GM19467 (cell line): ENCODE measurements at regions not wholly inside any gene's neighbourhood (a gene's known extent, or its start where the extent isn't known, plus 50 kb on each side); places are given as distances from the start of the nearest gene placed in this dataset.
"Not testable (repeated sequence)": the region's sequence is repeated elsewhere in the genome, so short reads cannot be mapped to it uniquely, and the experiment has no call there.

ENCODE experiments used
- ATAC-seq: cut with Tn5 transposase; IDR thresholded peaks from one replicate; pipeline ENCODE4 v1.9.1; 2021; ENCODE audit warnings: mild to moderate bottlenecking, moderate library complexity; ENCODE audit not compliant: unreplicated experiment

DNA sequence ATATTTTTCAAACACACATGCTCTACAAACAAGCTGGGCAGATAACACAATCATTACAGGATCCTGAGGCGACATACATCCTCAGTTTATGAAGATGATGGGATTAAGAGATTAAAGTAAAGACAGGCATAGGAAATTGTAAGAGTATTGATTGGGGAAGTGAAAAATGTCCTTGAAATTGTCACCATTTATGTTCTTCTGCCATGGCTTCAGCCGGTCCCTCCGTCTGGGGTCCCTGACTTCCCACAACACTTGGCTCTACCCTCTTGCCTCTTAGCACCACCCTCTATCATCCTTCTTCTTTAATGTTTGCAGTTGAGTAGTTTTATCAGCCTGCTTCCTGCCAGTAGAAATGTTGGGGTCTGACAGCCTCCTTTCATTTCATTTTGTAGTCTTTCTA is 244.4 kb downstream of the DAD1 start:
- no peak for ATAC-seq

DNA sequence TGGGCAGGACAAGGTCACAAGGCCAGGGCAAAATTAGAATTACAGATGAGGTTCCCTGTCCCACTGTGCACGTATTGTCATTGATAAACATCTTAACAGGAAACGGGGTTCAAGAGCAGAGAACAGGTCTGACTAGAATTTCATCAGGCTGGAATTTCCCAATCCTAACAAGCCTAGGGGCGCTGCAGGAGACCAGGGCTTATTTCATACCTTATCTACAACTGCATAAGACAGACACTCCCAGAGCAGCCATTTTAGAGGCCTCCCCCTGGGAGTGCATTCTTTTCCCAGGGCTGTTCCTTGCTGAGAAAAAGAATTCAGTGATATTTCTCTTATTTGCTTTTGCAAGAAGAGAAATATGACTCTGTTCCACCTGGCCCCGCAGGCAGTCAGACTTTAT is 244.8 kb downstream of the DAD1 start:
- ATAC-seq, result not testable (repeated sequence)

DNA sequence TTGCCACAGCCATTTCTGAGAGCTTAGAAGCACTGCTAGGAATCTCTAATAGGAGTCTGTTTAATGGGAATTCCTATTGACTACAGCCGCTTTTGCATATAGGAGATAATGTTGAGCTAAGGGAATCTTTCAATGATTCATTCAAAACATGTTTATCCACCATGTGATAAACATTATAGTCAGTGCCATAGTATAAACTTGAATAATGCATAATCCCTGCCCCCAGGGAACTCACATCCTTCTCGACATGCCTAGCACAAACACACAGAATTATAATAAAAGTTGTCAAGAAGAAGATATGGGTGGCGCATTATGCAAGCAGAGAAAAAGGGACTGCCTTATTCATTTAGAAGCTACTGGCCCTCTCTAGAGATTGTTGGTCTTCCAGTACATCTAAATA is 248.0 kb downstream of the DAD1 start:
- ATAC-seq, result no peak

DNA sequence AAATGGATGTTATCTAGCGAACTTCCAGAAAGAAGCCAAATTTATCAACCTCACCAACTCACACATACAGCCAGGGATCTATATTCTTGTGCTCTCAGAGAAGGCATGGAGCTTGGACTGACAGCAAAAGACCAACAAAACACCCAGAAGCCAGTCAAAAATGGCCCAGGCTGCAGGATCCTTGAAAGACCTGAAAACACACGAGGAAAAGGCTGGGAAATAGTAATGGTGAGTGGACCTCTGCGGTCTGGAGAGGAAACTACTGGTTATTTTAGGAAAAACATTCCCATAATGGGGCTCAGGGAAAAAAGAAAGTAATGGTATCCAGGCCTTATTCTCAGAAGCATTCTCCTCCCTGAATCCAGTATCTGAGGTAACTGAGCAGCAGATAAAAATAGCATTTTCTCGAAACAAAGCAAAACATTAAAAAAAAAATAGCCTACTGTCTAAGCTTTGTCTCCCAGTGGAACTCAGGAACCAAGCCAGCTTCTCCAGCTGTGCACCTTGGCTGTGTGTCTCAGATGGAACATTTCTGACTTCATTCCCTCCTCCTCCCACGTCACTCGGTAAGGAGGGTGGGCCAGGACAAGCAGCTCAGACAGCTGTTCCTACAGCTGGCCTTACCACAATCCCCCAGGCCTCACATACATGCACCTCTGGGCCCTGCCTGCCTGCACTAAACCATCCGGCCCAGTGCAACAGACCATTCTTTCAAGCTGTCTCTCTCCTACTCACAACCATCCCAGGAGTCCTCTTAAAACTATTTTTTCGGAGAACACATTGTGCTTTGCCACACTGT is 249.9 kb downstream of the DAD1 start:
- ATAC-seq, result no peak

DNA sequence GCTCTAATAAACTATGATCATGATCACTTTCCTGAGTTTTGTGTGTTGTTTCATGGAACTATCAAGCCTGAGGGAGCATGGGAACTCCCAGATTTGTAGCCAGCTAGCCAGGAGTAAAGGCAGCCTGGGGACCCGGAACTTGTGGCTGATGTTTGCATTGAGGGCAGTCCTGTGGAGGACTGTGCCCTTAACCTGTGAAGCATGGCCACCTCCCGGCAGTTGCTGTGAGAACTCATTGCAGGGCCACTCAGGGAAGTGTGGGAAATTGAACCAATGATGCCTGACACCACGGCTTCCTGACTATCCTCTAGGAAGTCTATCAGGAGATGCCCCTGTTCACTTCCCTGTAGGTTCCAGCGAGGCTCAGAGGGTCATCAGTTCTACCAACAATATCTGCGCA is 250.6 kb downstream of the DAD1 start:
- no peak for ATAC-seq

DNA sequence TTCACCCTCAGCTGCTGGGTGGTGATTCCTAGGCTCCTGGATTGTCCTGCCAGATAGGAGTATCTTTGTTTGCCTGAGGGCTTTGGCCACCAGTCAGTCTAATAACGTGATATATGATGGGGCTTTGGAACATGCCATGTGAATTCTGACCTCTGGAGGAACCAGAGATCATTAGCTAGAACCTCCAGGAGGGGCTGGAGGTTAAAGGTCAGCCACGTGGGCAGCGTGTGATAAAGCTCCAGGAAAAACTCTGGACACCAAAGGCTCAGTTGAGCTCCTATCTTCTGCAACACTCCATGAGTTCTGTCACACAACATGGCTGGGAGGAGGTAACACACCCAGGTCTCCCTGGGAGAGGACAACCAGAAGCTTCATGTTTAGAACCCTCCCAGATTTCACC is 251.1 kb downstream of the DAD1 start:
- no peak for ATAC-seq

DNA sequence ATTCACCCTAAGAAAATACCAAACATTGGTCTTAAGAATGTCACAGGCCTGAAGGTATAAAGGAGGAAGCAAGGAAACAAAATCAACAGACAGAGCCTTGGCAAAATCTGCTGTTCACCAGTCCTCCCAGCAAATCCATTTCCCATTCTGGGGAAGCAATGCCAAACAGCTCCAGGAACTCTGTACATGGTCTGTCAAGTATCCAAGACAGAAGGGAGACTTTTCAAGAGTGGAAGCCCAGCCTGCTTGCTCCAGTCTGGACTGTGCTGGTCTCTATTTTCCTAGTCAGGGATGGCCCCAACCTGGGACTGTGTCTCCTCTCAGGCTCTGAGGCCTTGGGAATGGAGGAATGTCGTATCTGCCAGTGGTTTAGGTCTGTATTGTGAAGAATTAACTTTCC is 251.5 kb downstream of the DAD1 start:
- no peak for ATAC-seq

DNA sequence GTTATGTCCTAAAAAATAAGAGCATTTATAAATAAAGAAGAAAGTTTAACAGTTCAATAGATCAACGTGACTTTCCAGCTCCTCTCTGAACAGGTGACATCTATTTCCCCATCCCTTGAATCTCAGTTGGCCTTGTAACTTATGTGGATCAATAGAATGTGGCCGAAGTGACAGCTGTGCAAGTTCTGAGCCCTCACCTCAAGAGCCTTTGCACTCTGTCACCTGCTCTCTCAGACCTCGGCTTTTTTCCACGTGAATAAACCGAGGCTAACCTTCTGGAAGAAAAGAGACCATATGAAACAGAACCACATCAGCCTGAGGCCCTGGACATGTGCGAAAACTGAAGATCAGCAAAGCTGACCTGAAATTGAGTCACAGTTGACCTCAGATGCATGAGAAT is 253.0 kb downstream of the DAD1 start:
- no peak for ATAC-seq

DNA sequence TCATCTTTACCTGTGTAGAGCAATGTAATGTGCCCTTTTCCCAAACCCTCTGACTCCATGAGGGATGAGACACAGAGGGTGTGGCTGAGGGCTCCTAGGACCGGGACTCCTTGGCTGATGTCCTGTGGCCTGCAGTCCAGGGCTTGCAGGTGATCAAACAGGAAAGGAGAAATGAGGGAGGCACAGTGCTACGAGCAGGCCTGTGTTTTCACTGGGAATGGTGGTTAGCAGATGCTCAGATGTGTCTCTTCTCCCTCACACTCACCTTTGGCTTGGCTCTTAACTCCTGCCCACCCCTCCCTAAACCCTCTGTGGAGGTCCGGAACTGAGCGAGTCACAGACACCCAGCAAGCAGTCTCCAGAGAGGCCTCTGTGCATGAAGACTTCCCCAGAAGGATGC is 254.4 kb downstream of the DAD1 start:
- ATAC-seq, result no peak

DNA sequence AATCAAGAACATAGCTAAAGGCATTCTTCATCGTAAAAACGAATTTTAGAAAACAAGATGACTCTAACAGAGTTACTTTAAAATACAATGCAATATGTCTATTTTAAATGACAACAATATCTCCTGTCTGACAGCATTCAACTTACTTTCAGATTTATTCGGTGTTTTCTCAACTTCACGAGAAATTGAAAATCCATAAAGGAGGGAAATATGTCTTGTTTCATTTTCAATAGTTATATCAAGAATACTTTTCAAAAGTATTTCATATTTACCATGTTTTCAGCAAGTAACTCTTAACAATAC is 254.8 kb downstream of the DAD1 start:
- no peak for ATAC-seq

DNA sequence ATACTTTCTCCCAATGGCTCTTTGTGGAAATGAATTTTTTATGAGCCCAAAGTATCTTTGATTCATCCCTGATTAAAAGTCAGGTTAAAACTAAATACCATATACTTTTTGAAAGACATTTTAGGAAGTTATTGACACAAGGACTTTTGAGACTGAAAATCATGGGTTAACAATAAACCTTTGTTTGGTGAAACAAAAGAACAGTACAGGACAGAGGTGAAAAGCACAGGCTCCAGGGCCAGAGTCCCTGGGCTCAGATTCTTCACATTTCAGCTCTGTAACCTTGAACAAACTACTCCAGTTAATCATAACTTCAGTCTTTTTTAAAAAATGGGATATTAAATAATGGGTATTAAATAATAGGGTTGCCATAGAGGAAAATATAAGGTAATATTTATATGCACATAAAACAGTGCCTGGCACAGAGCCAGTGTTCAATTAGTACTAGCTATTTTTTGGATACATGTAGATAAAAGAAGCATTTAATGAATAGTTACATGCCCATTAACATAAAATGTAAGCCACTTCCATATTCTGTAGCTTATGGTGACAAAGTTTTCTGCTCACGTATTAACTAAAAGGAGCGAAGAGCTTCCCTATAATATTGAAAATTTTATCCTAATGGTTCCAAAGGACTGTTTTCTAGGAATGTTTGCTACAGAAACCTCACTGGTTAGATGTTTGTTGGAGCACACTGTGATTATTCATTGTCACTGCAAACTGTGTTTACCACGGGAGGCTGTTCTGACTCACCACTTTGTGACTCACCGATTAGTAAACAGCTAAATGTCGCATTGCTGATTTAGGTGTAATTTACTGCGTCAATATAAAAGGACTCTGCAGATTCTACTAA is 255.4 kb downstream of the DAD1 start:
- no peak for ATAC-seq

DNA sequence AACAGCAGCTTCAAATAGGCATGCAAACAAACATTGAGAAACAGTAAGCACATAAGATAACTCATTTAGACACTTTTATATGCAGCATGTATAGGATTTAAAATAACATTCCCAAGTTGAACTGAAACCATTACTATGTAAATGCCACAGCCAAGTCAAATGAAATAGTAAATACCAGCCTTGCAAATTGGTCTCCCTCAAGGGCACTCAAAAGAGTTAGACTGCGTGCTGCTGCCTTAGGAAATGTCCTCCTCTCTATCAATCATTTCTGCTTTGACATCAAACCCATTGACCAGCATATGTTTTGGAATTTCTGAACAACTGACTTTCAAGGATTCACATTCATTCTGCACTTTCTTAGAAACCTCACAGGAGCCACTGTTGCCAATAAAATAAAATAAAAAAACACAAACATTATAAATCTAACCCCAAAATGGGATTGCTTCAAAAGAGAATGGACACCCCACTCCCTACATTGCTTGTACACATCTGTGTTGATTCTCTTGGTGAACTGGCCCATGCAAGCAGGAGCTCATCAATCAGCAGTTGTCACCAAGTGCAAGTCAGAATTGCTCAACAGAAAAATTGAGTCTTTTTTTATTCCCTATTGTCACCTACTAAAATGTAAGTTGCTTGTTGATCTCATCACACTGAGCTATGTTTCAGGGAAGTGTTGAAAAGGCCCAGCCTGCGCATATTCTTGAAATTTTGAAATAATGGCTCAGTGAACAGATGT is 256.2 kb downstream of the DAD1 start:
- no peak for ATAC-seq

DNA sequence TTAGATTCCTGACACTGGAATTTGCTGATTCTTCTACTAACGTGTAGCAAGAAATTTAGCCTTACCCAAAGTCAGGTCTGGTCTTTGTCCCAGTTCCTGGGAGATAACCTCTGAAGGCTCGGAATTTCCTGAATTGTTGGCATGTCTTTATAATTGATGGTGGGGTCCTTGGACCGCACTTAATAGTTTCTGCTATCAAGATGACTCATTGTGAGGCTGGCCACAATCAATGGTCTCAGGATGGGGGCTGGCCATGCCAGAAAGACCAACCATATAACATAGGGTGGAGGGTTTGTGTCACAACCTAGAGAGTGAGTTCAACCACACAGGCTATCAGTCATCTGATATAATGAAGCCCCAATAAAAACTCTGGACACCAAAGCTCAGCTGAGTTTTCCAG is 259.7 kb downstream of the DAD1 start:
- no peak for ATAC-seq

DNA sequence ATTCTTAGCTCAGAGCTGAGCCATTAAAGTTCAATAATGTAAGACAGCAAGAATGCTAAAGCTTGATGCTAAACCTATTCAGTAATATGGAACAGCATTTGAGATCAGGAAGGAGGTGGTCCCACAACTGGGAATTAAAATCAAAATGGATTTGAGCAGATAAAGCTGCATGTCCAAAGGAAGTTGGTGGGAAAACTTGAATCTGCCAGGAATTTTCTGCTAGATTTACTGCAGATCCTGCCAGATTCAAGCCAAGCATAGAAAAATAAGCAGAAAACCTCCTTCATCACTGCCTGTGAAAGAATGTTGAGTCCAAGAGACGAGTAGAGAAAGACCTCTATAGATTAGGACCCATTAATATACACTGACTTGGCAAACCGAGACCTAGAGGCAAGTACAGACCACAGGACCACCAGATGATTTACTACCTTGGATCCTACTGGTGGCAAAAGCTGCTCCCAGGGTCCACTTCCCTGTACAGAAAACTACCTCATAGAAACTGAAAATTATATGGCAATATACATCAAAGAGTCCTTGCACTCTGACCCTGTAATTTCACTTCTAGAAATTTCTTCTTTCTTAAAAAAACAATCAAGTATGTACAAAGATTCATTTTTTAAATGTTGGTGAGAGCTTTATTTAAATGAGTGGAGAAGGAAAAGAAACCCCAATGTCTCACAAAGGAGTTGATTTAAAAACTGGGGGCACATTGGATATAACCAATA is 263.2 kb downstream of the DAD1 start:
- ATAC-seq, result no peak

DNA sequence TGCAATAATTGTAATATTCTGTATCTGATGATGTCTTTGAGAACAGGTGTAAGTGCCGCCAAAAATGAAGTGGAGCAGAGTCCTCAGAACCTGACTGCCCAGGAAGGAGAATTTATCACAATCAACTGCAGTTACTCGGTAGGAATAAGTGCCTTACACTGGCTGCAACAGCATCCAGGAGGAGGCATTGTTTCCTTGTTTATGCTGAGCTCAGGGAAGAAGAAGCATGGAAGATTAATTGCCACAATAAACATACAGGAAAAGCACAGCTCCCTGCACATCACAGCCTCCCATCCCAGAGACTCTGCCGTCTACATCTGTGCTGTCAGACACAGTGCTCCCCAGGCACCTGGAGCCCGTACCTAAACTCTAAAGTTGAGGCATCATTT is 268.7 kb downstream of the DAD1 start:
- ATAC-seq, result no peak

DNA sequence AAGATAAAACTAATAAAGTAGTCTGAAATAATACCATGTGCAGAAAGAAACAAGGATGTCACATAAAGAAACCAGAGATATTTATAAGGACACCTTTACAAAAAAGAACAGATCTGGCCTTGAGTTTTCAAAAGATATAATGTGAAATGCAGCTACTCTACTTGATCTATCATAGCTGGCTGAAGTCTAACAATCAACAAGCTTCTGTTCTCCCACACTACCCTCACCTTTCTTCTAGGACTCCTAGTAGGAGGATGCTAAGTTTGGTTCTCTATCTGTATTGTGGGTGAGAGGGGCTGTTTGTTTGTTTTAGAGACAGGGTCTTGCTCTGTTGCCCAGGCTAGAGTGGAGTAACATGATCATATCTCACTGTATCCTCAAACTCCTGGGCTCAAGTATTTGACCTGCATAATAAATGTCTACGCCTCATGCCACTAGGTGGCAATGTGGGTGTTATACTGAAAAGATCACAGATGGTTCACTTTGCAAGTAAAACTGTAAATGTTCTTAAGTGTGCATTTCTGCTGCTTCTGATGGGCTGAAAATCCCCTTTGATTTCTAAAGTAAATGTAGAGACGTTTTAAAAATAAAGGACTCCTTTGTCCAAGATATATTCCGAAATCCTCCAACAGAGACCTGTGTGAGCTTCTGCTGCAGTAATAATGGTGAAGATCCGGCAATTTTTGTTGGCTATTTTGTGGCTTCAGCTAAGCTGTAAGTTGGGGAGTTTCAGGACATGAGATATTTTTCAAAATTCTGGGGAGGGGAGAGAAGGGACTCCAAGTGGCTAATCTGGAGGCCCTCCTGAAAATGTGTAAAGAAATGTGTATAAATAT is 269.3 kb downstream of the DAD1 start:
- ATAC-seq, result no peak

DNA sequence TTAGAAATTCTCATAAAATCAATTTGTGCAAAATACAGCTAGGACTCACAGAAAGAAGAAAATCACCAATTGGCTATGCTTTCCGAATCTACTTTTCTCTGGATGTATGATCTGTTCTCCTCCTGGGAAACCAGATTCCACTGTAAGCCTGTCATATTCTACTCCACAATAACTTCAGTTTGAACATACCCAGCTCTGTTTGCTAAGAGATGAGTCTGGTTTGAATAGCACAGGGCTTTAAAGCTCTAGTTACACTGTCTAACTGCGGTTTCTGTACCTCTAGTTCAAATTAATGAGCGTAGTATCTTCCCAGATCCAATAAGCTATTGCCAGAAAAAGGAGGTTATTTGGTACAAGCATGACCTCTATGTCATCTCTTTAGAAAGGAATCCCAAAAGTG is 270.1 kb downstream of the DAD1 start:
- no peak for ATAC-seq

DNA sequence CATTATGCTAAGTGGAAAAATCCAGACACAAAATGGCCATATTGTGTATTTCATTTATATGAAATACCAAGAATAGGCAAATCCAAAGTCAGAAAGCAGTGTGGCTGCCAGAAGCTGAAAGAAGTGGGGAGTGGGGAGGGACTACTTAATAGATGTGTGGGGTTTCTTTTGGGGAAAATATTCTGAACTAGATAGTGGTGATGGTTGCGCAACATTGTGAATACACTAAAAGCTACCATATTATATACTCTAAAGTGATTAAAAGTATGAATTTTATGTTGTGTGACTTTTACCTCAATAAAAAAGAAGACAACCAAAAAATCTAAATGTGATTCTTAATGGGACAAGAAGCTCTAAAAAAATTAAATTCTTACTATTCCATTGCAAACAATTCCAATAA is 272.6 kb downstream of the DAD1 start:
- ATAC-seq, result no peak

DNA sequence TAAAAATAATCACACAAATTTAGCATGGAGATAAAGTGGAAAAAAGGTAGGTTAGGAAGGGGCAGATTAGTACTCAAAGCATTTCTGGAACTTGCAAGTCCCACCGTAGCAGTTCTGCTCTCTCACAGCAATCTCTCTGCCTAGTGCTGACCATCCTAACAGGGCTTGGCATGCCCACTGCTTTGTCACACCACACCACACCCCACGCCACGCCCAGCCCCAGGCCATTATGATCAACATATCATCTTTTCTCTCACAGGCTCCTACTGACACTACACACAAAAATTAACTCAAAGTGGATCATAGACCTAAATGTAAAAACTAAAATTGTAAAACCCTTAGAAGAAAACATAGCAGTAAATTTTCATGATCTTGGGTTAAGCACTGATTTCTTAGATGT is 273.7 kb downstream of the DAD1 start:
- no peak for ATAC-seq

DNA sequence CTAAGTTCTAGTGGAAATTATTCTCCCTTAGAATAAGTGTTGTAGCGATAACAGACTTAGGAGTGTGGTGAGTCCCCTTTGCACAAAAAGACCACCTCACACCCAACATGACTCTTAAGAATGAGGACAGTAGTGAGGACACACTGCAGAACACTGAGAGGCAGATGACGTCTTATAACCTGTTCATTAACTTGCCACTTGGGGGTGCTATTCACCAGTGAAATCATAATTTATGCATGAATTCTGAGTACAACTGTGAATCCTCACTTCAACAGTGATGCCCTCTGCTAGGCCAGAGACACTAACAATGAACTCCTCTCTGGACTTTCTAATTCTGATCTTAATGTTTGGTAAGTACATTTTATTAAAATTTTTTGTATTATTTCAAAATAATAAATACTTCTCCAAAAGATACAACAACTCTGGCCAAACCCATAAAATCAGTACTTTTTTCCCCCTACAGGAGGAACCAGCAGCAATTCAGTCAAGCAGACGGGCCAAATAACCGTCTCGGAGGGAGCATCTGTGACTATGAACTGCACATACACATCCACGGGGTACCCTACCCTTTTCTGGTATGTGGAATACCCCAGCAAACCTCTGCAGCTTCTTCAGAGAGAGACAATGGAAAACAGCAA is 274.7 kb downstream of the DAD1 start:
- no peak for ATAC-seq
